ENCODE measurements at regions not wholly inside any gene's neighbourhood (a gene's known extent, or its start where the extent isn't known, plus 50 kb on each side); places are given as distances from the start of the nearest gene placed in this dataset.

GRCh38 chr4:13260513-13260912, 223.6 kb downstream of the RAB28 start:
- TF ChIP-seq JUN (IDR thresholded peaks at IDR 0.05; ENCODE audit: low read depth, low read length) (no peak), ASH2L (IDR thresholded peaks at IDR 0.05; ENCODE audit: low read length) (no peak), RBBP5 (IDR thresholded peaks at IDR 0.05; ENCODE audit: borderline replicate concordance, low read depth, low read length) (no peak), BACH1 (IDR thresholded peaks at IDR 0.05; ENCODE audit: low read length) (no peak), GABPA (IDR thresholded peaks at IDR 0.05; ENCODE audit: borderline replicate concordance, insufficient read depth, low read length) (no peak), SP1 (IDR thresholded peaks at IDR 0.05; ENCODE audit: low read depth, low read length) (no peak), CTCF (IDR thresholded peaks at IDR 0.05; ENCODE audit: control extremely low read depth in 1 of 3, insufficient read depth in 1 of 3, low read depth in 1 of 3, low read length in 3 of 3) (no peak), CEBPB (IDR thresholded peaks at IDR 0.05; ENCODE audit: low read depth, low read length) (no peak), TBP (IDR thresholded peaks at IDR 0.05; ENCODE audit: low read depth, low read length) (no peak), CBX5 (IDR thresholded peaks at IDR 0.05; ENCODE audit: low read depth, low read length) (no peak), ZNF274 (IDR thresholded peaks at IDR 0.05; ENCODE audit: borderline replicate concordance, extremely low read depth, low read length) (no peak), MAFK (IDR thresholded peaks at IDR 0.05; ENCODE audit: low read depth, low read length) (no peak)
